HG03432 (cell line): ENCODE measurements at regions not wholly inside any gene's neighbourhood (a gene's known extent, or its start where the extent isn't known, plus 50 kb on each side); places are given as distances from the start of the nearest gene placed in this dataset.
"Not testable (repeated sequence)": the region's sequence is repeated elsewhere in the genome, so short reads cannot be mapped to it uniquely, and the experiment has no call there.

Experiments
- ATAC-seq: cut with Tn5 transposase; IDR thresholded peaks from one replicate; pipeline ENCODE4 v1.9.1; 2021; ENCODE audit warnings: mild to moderate bottlenecking, moderate library complexity; ENCODE audit not compliant: unreplicated experiment

DNA sequence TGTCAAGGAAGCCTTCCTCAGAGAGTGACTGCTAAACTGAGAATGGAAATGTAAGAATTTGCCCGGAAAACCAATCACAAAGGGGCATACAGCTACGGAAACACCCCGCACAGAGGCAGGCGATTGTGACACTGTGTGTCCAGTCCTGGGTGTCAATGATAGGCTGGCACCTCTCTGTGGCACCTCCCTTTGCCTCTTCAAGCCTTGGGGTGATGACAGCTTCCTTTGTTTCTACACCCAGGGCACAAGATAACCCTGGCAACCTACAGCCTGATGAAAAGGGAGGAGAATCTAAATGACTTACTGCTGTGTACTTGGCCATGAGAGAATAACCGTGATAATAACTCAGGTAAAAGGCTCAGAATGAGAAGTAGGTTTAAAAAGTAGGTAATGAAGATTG, 93.6 kb upstream of the SSTR4 start:
- no peak for ATAC-seq

GRCh38 chr20:22942742-22943141, 92.4 kb upstream of the SSTR4 start:
- no peak for ATAC-seq

GRCh38 chr20:22944062-22944461, 91.0 kb upstream of the SSTR4 start:
- ATAC-seq = no peak

- no peak for ATAC-seq
These were observed 90.2 kb upstream of the SSTR4 start for GRCh38 chr20:22944936-22945335.

GRCh38 chr20:22946596-22946995, 88.5 kb upstream of the SSTR4 start:
- ATAC-seq = no peak

- no peak for ATAC-seq
These were observed 85.6 kb upstream of the SSTR4 start for GRCh38 chr20:22949331-22950109.

DNA sequence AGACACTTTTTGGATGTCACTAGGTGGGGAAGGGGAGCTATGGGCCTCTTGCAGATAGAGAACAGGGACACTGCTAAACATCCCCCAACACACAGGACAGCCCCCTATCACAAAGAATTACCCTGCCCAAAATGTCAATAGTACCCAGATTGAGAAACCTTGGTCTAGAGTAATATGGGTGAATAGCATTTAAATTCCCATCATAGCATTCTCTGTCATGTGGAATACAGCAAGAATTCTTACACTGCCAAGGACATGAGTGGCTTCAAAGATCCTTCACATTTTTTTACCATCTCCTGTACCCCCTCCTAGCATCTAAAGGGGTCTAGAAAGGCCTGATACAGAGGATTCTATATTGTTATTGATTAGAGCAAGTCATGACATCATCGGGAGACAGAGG, 83.1 kb upstream of the SSTR4 start:
- no peak for ATAC-seq

DNA sequence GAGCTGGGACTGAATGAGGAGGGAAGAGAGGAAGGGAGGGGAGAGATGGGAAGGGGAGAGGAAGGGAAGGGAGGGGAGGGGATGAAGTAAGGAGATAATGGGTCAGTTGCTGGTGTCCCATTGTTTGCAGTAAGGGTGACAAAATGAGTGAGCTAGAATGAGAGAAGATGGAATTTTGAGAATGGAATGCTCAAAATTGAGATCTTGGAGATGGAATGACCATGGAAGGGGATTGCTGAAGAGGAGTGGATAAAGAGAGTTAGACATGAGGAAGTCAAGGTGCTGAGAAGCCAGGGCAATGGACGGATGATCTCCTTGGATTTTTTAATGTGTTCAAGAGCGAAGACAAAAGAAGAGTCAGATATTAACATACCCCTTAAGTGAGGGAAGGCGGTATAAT, 80.5 kb upstream of the SSTR4 start:
- no peak for ATAC-seq

DNA sequence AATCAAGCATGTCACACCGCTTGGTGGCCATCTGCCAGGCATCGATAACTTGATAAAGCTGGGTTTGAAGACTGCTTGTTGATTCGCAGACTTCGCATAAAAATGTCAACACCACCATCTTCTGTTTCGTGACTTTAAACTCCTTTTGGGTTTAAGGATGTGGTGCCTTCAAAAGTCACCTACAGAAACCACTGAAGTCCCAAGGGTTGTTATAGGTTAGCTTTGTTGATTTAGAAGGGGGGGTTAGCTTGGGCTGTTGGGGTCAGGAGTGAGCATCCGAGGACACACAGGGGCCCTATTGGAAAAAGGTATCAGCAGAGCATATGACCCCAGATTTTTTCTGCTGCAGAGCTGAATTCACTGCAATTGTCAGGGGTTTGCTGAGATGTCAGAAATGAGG, 76.7 kb upstream of the SSTR4 start:
- no peak for ATAC-seq

DNA sequence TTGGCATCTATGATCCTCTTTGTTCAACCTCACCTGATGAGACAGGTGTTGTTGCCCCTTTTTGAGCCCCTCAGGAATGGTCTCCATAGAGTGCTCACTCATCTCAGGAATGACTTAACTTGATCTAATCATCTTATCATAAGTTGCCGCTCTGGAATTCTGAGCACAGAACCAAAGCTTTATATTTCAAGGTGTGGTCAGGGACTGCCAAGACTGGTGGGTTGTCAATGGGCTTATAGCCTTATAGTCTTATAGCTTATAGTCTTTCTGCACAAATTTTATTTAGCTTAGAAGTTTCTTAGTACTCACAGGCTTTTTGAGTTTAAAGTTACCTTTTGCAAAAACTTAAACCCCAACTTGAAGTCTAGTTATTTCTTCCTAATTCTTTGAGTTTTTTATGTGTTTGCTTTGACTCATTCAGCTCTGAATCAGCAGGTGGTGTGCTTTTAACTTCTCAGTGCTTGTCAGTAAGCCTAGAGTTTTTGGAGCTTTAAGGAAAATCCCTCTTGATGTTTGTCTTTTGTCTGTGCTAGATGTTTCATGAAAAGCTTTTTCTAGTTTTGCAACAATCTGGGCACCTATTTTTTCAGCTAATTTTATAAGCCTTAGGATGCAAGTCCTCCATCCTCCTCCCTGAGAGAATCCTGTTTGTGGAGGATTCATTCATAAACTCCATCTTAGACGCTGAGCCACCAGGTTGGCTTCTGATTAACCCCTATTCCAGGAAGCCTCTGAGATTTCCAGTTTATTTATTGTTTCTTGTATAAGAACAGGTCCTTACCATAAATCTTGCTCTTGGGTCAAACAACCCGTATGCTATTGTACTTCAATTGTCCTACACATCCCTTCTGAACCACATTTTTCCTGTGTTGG, 72.3 kb upstream of the SSTR4 start:
- ATAC-seq = no peak

DNA sequence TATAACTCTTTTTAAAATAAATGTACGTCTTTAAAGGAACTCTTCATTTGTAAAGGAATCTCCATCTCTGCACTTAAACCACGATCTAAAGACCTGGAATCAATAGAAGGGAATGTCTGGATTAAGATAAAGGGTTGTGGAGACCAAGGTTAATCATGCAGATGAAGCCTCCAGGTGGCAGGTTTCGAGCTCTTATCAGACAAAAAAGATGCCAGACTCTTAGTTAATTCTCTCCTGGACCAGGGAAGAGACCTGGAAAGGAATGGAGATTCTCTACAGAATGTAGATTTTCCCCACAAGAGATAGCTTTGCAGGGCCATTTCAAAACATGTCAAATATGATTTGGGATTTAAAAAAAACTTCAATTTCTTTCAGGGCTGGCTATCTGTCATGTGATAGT, 71.5 kb upstream of the SSTR4 start:
- no peak for ATAC-seq

GRCh38 chr20:22966787-22967464, 68.2 kb upstream of the SSTR4 start:
- no peak for ATAC-seq

- not testable (repeated sequence) for ATAC-seq
These were observed 67.4 kb upstream of the SSTR4 start for GRCh38 chr20:22967706-22968105.

- ATAC-seq = not testable (repeated sequence)
These were observed 66.1 kb upstream of the SSTR4 start for GRCh38 chr20:22969031-22969430.

- ATAC-seq = not testable (repeated sequence)
These were observed 64.0 kb upstream of the SSTR4 start for GRCh38 chr20:22971077-22971476.

DNA sequence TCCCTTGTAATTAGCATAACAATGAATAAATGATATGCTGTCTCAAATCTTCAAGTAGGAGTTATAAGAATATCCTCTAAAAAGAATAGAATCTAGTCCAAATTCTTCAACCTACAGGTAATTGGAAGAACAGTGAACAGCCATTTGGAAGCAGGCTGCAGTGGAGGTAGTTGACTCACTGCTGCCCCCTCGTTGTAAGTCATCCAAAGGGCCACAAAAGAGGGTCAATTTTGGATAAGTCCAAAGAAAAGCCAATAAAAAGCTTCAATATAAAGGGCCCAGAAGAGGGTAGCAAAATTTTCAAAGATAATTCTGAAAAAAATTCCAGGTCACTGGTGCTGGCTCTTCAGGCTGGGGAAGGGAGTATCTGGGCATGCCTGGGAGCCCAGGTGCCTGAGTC, 60.8 kb upstream of the SSTR4 start:
- no peak for ATAC-seq

DNA sequence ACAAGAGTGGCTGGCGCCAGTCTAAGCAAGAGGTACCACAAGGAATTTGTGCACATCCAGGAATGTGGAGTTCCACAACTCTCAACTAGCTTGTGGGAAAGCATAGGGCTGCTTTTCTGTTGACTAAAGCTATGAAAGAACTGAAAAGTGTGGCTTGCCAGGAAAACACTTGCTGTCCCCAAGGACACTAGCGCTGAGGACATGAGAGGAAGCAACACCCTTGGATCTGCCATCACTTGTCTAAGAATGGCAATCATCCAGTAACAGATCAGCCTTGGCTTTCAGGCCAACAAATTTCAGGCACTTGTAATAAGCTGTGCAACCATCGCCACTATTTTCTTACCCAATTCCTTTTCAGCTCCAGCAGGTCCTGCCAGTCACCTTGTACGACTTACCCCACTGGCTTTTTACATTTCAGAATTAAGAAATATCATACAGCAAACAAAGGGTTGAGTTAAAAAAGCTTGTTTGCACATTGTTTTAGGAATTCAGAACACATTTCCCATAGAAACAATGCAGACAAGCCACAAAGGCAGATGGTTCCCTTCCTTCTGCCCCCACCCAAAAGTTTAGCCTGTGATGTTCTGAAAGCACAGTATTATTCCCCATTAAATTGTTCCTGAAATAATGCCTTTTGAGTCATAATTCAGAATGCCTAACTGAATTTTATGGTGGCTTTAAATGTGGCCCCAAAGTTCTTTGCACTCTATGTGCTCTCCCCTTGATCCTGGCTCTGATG, 57.9 kb upstream of the SSTR4 start:
- no peak for ATAC-seq

DNA sequence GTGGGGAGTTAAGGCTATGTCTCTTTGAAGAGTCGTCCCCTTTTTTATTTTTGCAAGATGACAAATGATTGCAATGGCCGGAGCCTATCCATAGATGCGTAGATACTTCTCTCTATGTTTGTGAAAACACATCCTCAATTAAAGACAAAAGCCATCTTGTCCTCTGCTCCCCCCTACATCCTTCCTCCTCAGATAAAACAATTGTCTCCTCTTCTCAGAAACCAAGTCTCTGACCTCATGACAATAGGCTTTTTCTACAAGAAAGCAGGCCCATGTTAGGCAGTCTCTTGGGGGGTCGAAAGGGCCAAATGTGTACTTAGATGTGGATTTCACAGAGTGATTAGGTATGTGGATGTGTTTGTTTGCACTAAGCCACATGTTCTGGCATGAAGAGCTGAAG, 51.1 kb upstream of the SSTR4 start:
- ATAC-seq = no peak

- no peak for ATAC-seq
These were observed 50.5 kb upstream of the SSTR4 start for GRCh38 chr20:22984606-22985005.

DNA sequence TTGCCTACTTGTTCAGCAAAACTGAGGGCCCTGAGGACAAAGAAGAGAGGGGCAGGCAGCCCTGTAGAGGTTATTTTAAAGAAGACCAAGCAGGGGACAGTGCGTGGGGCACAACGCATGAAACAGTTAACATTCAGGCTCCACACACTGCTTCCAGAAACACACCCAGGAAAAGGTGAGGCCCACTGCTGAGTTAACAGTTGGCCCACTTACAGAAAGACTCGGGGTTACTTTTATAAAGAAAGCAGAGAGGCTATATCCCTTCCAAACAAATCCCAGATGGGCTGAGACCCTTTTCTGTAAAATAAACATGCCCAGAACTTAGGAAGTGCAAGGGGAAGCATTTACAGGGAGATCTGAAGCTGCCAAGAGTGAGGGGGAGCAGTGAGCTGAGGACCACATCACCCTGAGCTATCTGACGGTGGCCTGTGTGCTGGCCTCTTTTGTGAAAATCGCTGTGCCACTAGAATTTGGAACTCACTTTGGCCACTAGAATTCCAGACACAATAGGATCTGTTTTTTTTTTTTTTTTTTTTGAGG, 49.8 kb upstream of the SSTR4 start:
- ATAC-seq = no peak
